ENCODE measurements at regions not wholly inside any gene's neighbourhood (a gene's known extent, or its start where the extent isn't known, plus 50 kb on each side); places are given as distances from the start of the nearest gene placed in this dataset.

DNA sequence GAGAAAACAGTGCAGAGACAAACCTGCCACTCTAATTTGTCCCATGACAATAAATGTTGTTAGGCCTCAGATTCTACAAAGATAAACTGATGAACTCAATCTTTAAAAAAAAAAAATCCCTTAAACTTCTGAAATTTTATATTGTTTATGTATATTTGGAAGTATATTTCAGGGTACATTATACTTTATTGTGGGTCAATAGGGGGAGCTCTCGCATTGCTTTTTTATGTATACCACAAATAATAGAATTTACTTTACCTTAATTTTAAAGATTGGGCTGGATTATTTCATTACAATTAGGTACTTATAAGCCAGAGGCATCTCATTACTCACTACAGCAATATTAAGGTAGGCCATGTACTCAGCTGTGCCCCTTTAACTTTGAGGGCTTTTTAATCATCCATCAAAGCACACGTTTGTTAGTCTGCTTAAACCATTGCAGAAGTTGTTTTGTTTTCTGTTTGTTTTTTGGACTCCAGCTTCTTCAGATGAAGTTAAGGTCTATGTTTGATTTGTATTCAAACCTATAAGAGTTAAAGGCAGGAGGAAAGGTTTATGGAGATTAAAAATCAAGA lies 56.3 kb upstream of the EYA4 start:
- DNase-seq (ENCODE audit: low read depth in 2 of 2): no peak

DNA sequence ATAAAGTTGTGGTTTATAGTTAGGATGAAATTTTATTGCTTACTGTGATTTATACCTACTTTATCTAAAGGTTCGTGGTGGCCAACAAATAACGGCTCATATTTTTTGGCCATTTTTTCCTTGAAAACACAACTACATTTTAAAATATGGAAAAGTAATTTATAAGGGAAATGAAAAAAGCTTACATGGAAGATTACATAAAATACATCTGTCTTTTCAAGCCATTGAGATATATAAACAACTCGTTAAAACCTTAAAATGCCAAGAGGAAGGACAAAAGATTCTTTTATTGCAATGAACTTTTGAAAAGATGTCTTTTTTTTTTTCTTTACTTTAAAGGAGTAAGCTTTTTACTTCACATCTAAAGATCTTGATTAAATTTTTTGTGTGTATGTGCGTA lies 55.4 kb upstream of the EYA4 start:
- DNase-seq (ENCODE audit: low read depth in 2 of 2): no peak

DNA sequence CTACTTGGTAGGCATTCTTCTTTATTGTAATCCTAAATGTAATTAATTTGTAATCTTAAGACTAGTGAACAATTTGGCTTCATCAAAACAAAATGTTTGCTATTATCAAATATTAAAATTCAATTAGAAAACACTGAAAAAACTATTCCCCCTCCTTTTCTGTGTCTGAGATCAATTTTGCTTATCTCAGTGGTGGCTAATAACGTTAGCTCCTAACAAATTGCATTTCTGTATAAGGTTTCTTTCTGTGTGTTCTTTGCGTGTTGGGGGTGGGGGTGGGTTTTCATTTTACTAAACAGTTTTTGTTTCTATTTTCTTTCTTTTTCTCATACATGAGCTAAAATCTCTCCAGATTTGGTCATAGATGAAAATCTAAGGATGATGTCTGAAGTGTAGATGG lies 54.0 kb upstream of the EYA4 start:
- DNase-seq (ENCODE audit: low read depth in 2 of 2): no peak

DNA sequence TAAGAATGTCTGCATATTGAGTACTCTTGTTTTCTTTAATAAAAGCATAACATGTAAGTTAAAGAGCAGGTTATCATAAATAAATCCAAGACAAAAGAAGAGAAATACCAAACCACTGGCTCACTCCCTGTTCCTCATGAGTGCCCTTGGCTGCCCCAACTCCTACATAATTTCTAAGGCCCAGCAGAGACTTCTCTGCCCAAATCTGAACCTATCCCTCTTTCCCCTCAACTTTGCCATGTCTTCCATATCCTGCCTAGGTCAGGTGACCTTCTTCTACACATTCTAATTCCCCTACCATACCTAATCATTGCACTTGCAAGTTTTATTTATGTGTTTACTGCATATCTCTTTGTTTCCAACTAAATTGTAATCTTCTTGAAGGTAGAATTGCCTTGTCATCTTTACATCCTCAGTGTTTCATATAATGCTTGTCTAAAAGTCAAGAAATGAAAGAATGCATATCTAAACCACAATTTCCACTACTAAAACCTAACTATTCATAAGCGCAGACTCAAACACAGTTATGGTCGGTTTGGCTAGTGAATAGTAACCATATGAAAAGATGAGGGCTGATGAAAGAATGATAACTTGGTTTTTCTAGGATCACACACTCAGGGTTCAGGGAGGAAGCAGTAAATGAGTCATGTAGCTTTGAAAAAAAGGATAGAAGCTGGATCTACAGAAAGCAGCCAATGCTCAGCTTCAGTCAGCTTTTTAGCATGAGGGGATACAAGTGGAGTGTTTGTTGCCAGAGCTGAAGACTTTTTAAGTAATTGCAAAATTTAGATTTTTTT lies 53.3 kb upstream of the EYA4 start:
- no peak for DNase-seq (ENCODE audit: low read depth in 2 of 2)

DNA sequence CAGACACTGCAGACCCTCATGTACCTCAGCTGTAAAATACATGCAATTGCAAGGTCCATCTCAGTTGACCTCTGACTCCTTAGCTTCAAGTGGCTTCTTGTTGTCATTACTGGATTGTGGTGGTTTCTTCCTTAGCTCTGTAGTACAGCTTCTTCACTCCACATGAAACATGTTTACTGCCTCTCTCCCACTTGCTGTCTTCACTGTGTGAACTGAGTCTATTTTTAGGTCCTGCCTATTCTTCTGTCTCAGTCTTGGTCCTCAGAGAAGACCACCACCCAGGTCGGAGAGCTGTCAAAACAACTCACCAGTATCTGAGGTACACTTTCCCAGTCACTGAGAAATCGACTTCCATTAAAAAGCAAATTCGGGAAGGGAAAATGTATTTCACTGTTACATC lies 50.2 kb upstream of the EYA4 start:
- no peak for DNase-seq (ENCODE audit: low read depth in 2 of 2)

DNA sequence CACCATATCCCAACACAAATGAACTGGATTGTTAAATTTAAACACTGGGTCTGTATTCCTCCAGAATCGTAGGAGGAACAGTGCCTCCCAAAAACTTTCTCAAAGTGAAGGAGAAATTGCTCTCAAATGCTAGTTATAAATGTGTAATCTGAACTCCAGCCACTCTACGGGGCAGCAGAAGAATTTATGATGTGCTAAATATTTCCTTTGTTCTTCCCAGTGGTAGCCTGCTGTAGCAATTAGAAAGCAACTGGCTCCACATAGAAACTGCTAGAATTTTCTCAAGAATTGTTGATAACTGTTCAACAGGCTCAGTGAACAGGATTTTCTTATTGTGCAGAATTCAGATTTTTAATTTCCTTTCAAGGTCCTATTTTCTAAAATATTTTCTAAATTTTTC lies 49.8 kb upstream of the EYA4 start:
- no peak for DNase-seq (ENCODE audit: low read depth in 2 of 2)

Measured in stimulated activated CD8-positive, alpha-beta memory T cell treated with anti-CD3 and anti-CD28 coated beads, Interleukin-2, amount 100 ng/mL, for 48 hours (primary cell).